Ammon's horn (tissue), 1 donor: ENCODE measurements at regions not wholly inside any gene's neighbourhood (a gene's known extent, or its start where the extent isn't known, plus 50 kb on each side); places are given as distances from the start of the nearest gene placed in this dataset.
"Not testable (repeated sequence)": the region's sequence is repeated elsewhere in the genome, so short reads cannot be mapped to it uniquely, and the experiment has no call there.

Experiments used
- DNase-seq: peaks from one replicate; pipeline ENCODE4 v3.0.0-alpha.2; 2016; ENCODE audit warnings: low spot score

DNA sequence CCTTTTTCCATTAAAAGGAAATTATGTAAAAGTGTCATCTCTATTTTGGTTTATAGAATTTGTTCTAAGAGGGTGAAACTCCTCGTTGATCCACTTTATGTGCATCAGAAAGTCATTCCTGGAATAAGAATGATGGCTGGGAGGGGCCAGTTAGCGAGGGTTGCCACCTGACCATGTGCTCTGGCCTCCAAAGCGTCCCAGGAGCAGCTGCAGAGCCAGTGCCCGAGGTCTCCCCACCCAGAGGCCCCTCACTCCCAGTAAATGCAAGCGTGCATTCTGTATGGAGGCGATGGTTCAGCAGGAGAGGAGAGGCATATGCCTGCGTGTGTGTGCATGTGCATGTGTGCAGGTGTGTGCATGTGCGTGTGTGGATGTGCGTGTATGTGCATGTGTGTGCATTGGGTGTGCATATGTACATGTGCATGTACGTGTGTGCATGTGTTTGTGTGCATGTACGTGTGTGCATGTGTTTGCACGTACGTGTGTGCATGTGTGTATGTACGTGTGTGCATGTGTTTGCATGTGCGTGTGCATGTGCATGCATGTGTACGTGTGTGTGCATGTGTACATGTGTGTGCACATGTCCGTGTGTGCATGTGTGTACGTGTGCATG is 345.8 kb downstream of the TEX29 start:
- no peak for DNase-seq

DNA sequence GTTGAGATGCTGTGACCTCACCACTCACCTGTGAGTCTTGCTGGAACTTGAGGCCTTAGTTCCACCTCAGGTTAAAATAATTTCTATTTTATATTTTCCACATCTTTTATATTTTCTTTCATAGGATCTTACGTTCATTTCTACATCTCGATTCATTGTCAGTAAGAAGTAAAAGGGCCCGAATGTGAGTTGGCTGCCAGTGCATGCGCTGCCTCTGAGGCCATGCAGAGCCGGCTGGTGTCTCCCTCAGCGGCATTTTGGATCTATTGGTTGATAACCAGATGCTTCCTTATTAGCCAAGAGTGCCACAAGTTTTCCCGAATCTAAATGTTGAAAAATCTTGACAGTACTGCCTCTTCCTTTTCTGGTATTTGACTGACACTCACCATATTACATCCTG is 347.3 kb downstream of the TEX29 start:
- DNase-seq, result no peak

DNA sequence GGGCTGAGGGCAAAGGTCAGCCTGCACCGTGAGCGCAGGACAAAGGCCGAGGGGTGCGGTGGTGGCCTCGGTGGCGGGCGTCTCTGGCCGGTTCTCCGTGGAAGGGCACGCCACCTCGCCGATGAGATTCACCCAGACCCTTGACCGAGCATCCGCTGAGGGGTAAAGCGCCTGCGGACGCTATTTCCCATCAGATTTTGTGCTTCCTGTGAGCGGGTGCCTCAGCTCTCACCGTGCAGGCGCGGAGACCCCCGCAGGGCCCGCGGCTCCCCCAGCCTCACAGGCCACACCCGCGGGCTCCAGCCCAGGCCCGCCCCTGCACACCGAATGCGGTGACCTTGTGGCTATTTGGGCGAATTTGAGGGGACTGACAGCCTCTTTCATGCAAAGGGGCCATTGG is 348.0 kb downstream of the TEX29 start:
- no peak for DNase-seq

DNA sequence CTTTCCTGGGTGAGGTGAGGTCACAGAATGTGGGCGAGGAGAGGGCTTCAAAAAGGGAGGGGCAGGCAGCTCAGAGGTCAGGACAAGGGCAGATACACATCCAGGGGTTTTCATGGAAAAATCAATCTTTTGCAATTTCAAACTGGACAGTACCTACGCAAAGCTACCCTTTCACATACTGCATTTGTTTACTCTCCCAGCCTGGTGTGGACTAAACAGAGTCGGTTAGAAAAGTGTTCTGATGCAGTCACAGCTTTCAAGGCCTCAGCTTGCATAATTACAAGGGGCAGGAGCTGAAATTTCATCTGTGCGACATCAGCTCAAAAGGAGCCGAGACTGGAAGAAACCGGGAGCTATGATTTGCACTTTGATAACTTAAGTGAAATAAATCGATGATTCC is 351.8 kb downstream of the TEX29 start:
- not testable (repeated sequence) for DNase-seq

DNA sequence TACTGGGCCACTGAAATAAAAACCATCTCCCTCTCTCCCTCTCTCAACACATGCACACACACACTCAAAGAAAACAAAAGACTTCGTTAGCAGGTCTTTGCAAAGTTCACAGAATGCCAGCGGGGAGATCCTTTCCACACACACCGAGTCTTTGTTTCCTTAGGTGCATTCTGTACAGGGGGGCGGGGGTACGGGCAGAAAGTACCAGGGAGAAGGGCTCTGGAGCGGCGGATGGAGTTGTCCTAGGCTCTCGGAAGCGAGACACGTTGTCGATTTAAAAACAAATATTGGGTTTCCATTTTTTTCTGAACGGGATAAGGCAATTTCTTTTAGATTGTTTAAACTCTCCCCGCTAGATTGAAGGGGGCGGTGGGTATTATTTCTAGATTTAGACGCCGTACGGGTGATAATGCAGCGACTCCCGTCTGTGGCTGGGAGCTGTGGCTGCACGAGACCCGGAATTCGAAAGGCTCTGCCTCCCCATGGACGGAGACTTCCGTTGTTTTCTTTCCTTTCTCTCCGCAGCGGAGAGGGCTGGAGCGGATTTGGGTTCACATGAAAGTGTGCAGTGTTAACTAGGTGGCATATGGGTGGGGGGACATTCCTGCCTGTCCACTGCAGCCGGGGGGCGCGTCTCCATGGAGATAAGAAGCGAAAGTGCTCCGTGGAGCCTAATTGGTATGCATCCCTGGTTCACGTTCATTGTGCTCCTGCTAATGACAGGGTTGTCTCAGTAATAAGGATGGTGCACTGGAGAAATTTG is 357.9 kb downstream of the TEX29 start:
- not testable (repeated sequence) for DNase-seq

DNA sequence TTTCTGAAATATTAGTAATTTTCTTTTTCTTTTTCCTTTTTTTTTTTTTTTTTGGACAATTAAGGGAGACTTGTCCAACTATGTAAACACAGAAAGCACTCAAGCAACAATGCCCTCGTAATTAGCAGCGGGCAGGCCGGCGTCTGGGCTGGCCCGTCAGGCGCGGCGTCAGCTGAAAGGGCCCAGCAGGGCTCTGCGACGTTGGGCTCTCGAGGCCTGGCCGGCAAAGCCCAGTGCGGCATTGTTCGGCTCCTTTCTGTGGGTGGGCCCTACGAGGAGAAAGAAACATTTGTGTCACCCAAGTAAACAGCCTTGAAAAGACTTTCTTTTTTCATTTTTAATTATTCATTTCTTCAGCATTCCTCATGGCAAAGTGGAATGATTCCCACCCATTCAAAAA is 359.2 kb downstream of the TEX29 start:
- not testable (repeated sequence) for DNase-seq

DNA sequence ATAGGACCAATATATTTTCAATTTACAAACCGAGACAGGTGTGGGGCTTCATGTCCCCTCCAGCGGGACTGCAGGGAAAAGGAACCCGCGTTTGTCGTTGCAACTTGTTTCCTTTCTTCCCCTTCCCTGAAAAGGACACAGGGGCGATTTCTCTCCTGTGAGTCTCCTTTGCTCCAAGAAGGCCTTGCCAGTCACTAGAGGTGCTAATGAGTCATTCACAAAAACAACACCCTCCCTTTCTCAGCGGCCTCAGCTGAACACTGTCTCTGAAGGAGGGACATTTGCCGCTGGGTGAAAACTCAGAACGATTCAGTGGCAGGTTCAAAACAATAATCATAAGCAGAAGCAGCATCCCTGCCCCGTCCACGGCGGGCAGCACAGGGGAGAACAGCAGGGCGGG is 359.7 kb downstream of the TEX29 start:
- not testable (repeated sequence) for DNase-seq

DNA sequence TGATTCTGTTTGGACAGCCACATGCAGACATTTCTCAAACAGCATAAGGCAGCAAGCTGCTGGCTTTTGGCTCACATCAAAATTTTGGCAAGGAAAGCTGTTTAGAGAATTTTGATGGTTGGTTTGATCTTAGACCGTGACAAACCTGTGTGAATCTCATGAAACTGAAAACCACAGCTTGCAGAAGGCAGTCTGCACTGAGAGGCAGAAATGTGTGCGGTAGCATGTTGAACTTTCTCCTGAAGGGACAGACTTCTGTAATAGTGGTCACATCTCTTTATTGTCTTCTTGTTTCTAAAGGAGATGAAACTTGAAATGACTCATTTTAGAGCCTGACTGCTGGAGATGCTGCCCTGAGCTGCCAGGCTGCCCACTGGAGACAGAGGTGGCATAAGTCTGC is 371.6 kb downstream of the TEX29 start:
- not testable (repeated sequence) for DNase-seq

DNA sequence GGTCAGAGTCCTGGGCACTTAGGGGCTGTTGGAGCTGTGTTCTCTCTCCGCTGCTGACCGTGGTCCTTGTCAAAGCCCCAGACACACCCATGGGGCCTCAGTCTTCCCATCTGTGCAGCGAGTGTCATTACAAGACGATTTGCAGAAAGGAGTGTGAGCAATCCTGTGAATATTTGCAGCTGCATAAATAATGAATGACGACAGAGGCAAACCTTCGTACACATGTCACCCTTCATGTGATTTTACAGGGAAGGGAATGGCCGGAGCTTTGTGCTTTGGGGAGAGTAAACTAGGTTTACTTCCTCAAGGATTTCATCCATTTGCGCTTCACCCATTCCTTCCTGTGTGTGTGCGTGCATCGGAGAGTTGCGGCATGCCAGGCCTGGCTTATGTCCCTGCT is 370.8 kb upstream of the SOX1 start:
- not testable (repeated sequence) for DNase-seq

DNA sequence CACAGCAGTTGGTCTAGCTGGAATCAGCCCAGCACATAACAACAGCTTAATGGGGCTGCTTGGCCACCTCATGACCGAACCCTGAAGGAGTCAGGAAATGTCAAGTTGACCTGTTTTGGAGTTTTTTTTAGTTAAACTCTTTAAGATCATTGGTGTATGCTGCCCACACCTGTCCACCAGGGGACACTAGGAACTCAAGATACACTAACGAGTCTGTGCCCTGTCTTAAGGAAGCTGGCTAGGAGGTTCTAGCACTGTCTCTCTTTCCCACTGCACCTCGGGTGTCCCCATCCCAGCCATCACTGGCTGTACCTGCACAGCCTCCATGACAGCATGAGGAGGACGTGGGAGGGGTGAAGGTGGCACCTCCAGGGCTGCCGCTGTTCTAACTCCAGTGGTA is 364.9 kb upstream of the SOX1 start:
- DNase-seq, result not testable (repeated sequence)
